Osteocyte (in vitro differentiated cells): ENCODE measurements at regions not wholly inside any gene's neighbourhood (a gene's known extent, or its start where the extent isn't known, plus 50 kb on each side); places are given as distances from the start of the nearest gene placed in this dataset.

Experiments
- DNase-seq: peaks from one replicate; pipeline ENCODE4 v3.0.0; 2021; ENCODE audit warnings: mixed read lengths; ENCODE audit not compliant: unreplicated experiment; ENCODE audit errors: extremely low spot score
- H3K27ac Mint-ChIP-seq: one replicate; pipeline ENCODE4 v1.8.0; 2021; ENCODE audit warnings: mild to moderate bottlenecking, mixed read lengths; ENCODE audit not compliant: unreplicated experiment
- H3K27me3 Mint-ChIP-seq: one replicate; pipeline ENCODE4 v1.8.0; 2021; ENCODE audit warnings: mixed read lengths; ENCODE audit not compliant: unreplicated experiment
- H3K36me3 Mint-ChIP-seq: one replicate; pipeline ENCODE4 v1.8.0; 2021; ENCODE audit warnings: mixed read lengths; ENCODE audit not compliant: unreplicated experiment
- H3K4me1 Mint-ChIP-seq: one replicate; pipeline ENCODE4 v1.8.0; 2021; ENCODE audit warnings: mixed read lengths; ENCODE audit not compliant: unreplicated experiment
- H3K4me3 Mint-ChIP-seq: one replicate; pipeline ENCODE4 v1.8.0; 2021; ENCODE audit warnings: mild to moderate bottlenecking, moderate library complexity, mixed read lengths; ENCODE audit not compliant: unreplicated experiment
- H3K9me3 Mint-ChIP-seq: one replicate; pipeline ENCODE4 v1.8.0; 2021; ENCODE audit warnings: mixed read lengths; ENCODE audit not compliant: unreplicated experiment
- CTCF ChIP-seq: fragments of 200-600 bp; sonication (generic); IDR thresholded peaks from 2 replicates; pipeline ENCODE4 v1.5.0; 2021; ENCODE audit warnings: antibody characterized with exemption, mild to moderate bottlenecking, moderate library complexity

GRCh38 chr13:106078191-106078590, 457.3 kb downstream of the EFNB2 start:
- DNase-seq: no peak
- H3K9me3 Mint-ChIP-seq: peaks cover 8% of the 10 kb centered on the region
- peaks cover 3% of the 10 kb centered on the region for H3K36me3 Mint-ChIP-seq
- no peak overlapping the region for H3K4me3 Mint-ChIP-seq
- H3K4me1 Mint-ChIP-seq: peaks cover 6% of the 10 kb centered on the region
- no peaks in the 10 kb centered on the region for H3K27me3 Mint-ChIP-seq
- no peak for TF ChIP-seq CTCF
- no peak overlapping the region for H3K27ac Mint-ChIP-seq

- H3K4me3 Mint-ChIP-seq: no peak overlapping the region
- H3K27ac Mint-ChIP-seq: no peak overlapping the region
- DNase-seq: no peak
- H3K27me3 Mint-ChIP-seq: no peaks in the 10 kb centered on the region
- peaks cover 3% of the 10 kb centered on the region for H3K36me3 Mint-ChIP-seq
- TF ChIP-seq CTCF: no peak
- peaks cover 8% of the 10 kb centered on the region for H3K9me3 Mint-ChIP-seq
- peaks cover 6% of the 10 kb centered on the region for H3K4me1 Mint-ChIP-seq
These were observed 458.4 kb downstream of the EFNB2 start for GRCh38 chr13:106077017-106077416.

GRCh38 chr13:106072014-106072413, 463.4 kb downstream of the EFNB2 start:
- Mint-ChIP-seq H3K4me1 (peaks cover 4% of the 10 kb centered on the region), H3K9me3 (no peaks in the 10 kb centered on the region), H3K27ac (no peak overlapping the region), H3K27me3 (no peaks in the 10 kb centered on the region), H3K36me3 (no peaks in the 10 kb centered on the region), H3K4me3 (no peak overlapping the region)
- no peak for DNase-seq
- TF ChIP-seq CTCF: no peak

- peaks cover under 1% of the 10 kb centered on the region for H3K4me1 Mint-ChIP-seq
These were observed 471.7 kb downstream of the EFNB2 start for GRCh38 chr13:106063591-106064313.

GRCh38 chr13:106061781-106062180, 473.7 kb downstream of the EFNB2 start:
- H3K4me1 Mint-ChIP-seq: no peaks in the 10 kb centered on the region
- no peak overlapping the region for H3K4me3 Mint-ChIP-seq
- DNase-seq: no peak

More at GRCh38 chr13:106063591-106064313, 471.7 kb downstream of the EFNB2 start:
- Mint-ChIP-seq H3K27ac (no peak overlapping the region), H3K4me3 (no peak overlapping the region), H3K9me3 (no peaks in the 10 kb centered on the region), H3K36me3 (no peaks in the 10 kb centered on the region), H3K27me3 (no peaks in the 10 kb centered on the region)
- DNase-seq: no peak
- TF ChIP-seq CTCF: no peak

More at GRCh38 chr13:106061781-106062180, 473.7 kb downstream of the EFNB2 start:
- no peaks in the 10 kb centered on the region for H3K9me3 Mint-ChIP-seq
- H3K27ac Mint-ChIP-seq: no peak overlapping the region
- TF ChIP-seq CTCF: no peak
- no peaks in the 10 kb centered on the region for H3K27me3 Mint-ChIP-seq
- H3K36me3 Mint-ChIP-seq: no peaks in the 10 kb centered on the region
